ENCODE measurements at regions not wholly inside any gene's neighbourhood (a gene's known extent, or its start where the extent isn't known, plus 50 kb on each side); places are given as distances from the start of the nearest gene placed in this dataset.

- no peak for ATAC-seq
- TF ChIP-seq ESRRG (CRISPR knock-in tag; IDR thresholded peaks at IDR 0.05): no peak
- TF ChIP-seq ARNTL (CRISPR knock-in tag; IDR thresholded peaks at IDR 0.05; ENCODE audit: borderline replicate concordance, low read depth): no peak
- TF ChIP-seq TCF4 (CRISPR knock-in tag; IDR thresholded peaks at IDR 0.05; ENCODE audit: borderline replicate concordance): no peak
- no peak for TF ChIP-seq PPARA (CRISPR knock-in tag; IDR thresholded peaks at IDR 0.05; ENCODE audit: borderline replicate concordance)
- no peak for TF ChIP-seq TOX (CRISPR knock-in tag; IDR thresholded peaks at IDR 0.05; ENCODE audit: borderline replicate concordance)
- TF ChIP-seq, protein P1, sequence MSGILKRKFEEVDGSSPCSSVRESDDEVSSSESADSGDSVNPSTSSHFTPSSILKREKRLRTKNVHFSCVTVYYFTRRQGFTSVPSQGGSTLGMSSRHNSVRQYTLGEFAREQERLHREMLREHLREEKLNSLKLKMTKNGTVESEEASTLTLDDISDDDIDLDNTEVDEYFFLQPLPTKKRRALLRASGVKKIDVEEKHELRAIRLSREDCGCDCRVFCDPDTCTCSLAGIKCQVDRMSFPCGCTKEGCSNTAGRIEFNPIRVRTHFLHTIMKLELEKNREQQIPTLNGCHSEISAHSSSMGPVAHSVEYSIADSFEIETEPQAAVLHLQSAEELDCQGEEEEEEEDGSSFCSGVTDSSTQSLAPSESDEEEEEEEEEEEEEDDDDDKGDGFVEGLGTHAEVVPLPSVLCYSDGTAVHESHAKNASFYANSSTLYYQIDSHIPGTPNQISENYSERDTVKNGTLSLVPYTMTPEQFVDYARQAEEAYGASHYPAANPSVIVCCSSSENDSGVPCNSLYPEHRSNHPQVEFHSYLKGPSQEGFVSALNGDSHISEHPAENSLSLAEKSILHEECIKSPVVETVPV (CRISPR knock-in tag; IDR thresholded peaks at IDR 0.05): no peak
- TF ChIP-seq, protein P2, sequence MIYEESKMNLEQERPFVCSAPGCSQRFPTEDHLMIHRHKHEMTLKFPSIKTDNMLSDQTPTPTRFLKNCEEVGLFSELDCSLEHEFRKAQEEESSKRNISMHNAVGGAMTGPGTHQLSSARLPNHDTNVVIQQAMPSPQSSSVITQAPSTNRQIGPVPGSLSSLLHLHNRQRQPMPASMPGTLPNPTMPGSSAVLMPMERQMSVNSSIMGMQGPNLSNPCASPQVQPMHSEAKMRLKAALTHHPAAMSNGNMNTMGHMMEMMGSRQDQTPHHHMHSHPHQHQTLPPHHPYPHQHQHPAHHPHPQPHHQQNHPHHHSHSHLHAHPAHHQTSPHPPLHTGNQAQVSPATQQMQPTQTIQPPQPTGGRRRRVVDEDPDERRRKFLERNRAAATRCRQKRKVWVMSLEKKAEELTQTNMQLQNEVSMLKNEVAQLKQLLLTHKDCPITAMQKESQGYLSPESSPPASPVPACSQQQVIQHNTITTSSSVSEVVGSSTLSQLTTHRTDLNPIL (CRISPR knock-in tag; IDR thresholded peaks at IDR 0.05; ENCODE audit: low read depth): no peak
- TF ChIP-seq BACH2 (CRISPR knock-in tag; IDR thresholded peaks at IDR 0.05; ENCODE audit: borderline replicate concordance): no peak
- no peak for TF ChIP-seq ISL1 (CRISPR knock-in tag; IDR thresholded peaks at IDR 0.05)
- no peak for TF ChIP-seq ZNF8 (CRISPR knock-in tag; IDR thresholded peaks at IDR 0.05)
- TF ChIP-seq ZC3H10 (CRISPR knock-in tag; IDR thresholded peaks at IDR 0.05): no peak
- no peak for TF ChIP-seq ZNF565 (CRISPR knock-in tag; conservative IDR thresholded peaks at IDR 0.05; ENCODE audit: low read depth)
- no peak for TF ChIP-seq RARB (CRISPR knock-in tag; IDR thresholded peaks at IDR 0.05)
- no peak for TF ChIP-seq ZFP3 (CRISPR knock-in tag; IDR thresholded peaks at IDR 0.05)
- TF ChIP-seq, protein P3, sequence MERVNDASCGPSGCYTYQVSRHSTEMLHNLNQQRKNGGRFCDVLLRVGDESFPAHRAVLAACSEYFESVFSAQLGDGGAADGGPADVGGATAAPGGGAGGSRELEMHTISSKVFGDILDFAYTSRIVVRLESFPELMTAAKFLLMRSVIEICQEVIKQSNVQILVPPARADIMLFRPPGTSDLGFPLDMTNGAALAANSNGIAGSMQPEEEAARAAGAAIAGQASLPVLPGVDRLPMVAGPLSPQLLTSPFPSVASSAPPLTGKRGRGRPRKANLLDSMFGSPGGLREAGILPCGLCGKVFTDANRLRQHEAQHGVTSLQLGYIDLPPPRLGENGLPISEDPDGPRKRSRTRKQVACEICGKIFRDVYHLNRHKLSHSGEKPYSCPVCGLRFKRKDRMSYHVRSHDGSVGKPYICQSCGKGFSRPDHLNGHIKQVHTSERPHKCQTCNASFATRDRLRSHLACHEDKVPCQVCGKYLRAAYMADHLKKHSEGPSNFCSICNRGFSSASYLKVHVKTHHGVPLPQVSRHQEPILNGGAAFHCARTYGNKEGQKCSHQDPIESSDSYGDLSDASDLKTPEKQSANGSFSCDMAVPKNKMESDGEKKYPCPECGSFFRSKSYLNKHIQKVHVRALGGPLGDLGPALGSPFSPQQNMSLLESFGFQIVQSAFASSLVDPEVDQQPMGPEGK (CRISPR knock-in tag; IDR thresholded peaks at IDR 0.05; ENCODE audit: borderline replicate concordance): no peak
Measured at GRCh38 chr22:48173061-48173772, 1410.8 kb downstream of the TBC1D22A start.

DNA sequence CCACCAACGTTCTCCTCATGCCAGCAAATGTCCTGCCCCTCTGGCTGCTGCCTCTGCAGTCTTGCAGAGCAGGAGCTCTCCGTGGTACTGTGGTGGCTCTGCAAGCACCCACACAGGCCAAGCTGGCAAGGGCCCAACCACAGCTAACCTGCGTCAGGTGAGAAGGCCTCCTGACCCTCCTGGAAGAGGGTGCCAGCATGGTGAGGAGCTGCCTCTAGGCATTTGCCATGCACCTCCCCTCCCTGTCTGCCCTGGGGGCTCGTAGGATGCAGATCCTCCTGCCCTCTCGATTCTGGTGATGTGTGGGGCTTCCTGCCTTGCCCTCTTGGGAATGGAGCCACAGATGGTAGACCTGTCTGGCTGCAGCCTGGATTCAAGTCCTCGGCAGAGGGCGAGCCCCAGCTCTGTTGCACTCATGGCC, 1408.8 kb downstream of the TBC1D22A start:
- TF ChIP-seq CSDC2 (CRISPR knock-in tag; IDR thresholded peaks at IDR 0.05) (no peak), ZNF70 (CRISPR knock-in tag; IDR thresholded peaks at IDR 0.05) (no peak), GLIS3 (CRISPR knock-in tag; IDR thresholded peaks at IDR 0.05) (no peak), PPARA (CRISPR knock-in tag; IDR thresholded peaks at IDR 0.05; ENCODE audit: borderline replicate concordance) (no peak), RARB (CRISPR knock-in tag; IDR thresholded peaks at IDR 0.05) (no peak), ZNF8 (CRISPR knock-in tag; IDR thresholded peaks at IDR 0.05) (no peak), ZFP30 (CRISPR knock-in tag; IDR thresholded peaks at IDR 0.05) (no peak), ARNTL (CRISPR knock-in tag; IDR thresholded peaks at IDR 0.05; ENCODE audit: borderline replicate concordance, low read depth) (no peak), ESRRG (CRISPR knock-in tag; IDR thresholded peaks at IDR 0.05) (no peak), BACH2 (CRISPR knock-in tag; IDR thresholded peaks at IDR 0.05; ENCODE audit: borderline replicate concordance) (no peak), ISL1 (CRISPR knock-in tag; IDR thresholded peaks at IDR 0.05) (no peak), OSR1 (CRISPR knock-in tag; IDR thresholded peaks at IDR 0.05) (no peak), ZC3H10 (CRISPR knock-in tag; IDR thresholded peaks at IDR 0.05) (no peak)
- TF ChIP-seq, protein P2 (CRISPR knock-in tag; IDR thresholded peaks at IDR 0.05; ENCODE audit: low read depth): no peak
- TF ChIP-seq, protein P1 (CRISPR knock-in tag; IDR thresholded peaks at IDR 0.05): no peak
- TF ChIP-seq, protein P3 (CRISPR knock-in tag; IDR thresholded peaks at IDR 0.05; ENCODE audit: borderline replicate concordance): no peak
- no peak for ATAC-seq

Measured in SK-N-SH treated with all-trans-retinoic acid at 6 μM for 48 hours (cell line).